A549 (cell line): ENCODE measurements at regions not wholly inside any gene's neighbourhood (a gene's known extent, or its start where the extent isn't known, plus 50 kb on each side); places are given as distances from the start of the nearest gene placed in this dataset.

ENCODE experiments used
- POLR2A ChIP-seq: IDR thresholded peaks from 2 replicates; pipeline ENCODE4 v1.6.1; 2012; ENCODE audit warnings: mild to moderate bottlenecking, low read length
- SMC3 ChIP-seq: fragments of >200 bp; sonication (Bioruptor Twin); formaldehyde crosslinking; IDR thresholded peaks from 3 replicates; pipeline ENCODE4 v1.6.1; 2018; ENCODE audit warnings: inconsistent platforms
- SREBF2 ChIP-seq: fragments of 450-650 bp; IDR thresholded peaks from 2 replicates; pipeline ENCODE4 v1.6.1; 2014; ENCODE audit warnings: mild to moderate bottlenecking, moderate library complexity

GRCh38 chr14:87691042-87691881 lies 301.7 kb downstream of the GALC start:
- TF ChIP-seq SREBF2 (no peak), SMC3 (no peak), POLR2A (no peak)
